ENCODE measurements at regions not wholly inside any gene's neighbourhood (a gene's known extent, or its start where the extent isn't known, plus 50 kb on each side); places are given as distances from the start of the nearest gene placed in this dataset.

DNA sequence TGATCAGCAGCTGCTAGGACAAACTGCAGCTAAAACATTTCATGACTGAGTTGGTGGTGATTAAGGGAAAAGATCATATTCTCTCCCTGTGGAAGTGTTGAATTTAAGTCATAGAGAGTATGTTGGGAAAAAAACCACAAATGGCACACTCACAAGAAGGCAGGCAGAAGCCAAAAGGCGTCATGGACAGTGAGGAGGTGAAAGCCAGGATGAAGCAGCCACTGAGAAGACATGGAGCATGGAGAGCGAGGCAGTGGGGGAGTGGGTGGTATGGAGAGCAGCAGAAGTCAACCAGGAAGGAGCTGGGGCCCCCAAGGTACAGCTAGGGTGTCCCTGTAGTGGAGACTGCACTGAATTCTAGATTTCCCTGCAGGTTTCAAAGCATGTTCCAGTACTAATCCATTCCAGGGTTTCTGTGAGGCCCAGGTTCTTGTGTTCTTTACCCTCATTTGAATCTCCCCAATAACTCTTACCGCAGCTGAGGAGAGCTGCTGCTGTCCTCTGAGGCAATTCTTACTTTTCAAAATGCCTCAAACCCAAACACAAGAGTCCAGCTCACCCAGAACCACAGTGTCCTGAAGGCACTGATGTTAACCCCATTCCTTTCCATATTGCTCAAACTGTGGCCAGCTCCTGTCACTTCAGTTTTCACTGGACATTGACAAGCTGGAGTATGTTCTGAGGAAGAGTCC lies 191.8 kb upstream of the E2F8 start:
- no peak for TF ChIP-seq POLR2A (IDR thresholded peaks at IDR 0.05)
- TF ChIP-seq, protein P1, sequence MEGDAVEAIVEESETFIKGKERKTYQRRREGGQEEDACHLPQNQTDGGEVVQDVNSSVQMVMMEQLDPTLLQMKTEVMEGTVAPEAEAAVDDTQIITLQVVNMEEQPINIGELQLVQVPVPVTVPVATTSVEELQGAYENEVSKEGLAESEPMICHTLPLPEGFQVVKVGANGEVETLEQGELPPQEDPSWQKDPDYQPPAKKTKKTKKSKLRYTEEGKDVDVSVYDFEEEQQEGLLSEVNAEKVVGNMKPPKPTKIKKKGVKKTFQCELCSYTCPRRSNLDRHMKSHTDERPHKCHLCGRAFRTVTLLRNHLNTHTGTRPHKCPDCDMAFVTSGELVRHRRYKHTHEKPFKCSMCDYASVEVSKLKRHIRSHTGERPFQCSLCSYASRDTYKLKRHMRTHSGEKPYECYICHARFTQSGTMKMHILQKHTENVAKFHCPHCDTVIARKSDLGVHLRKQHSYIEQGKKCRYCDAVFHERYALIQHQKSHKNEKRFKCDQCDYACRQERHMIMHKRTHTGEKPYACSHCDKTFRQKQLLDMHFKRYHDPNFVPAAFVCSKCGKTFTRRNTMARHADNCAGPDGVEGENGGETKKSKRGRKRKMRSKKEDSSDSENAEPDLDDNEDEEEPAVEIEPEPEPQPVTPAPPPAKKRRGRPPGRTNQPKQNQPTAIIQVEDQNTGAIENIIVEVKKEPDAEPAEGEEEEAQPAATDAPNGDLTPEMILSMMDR (IDR thresholded peaks at IDR 0.05), result no peak
